ENCODE measurements at regions not wholly inside any gene's neighbourhood (a gene's known extent, or its start where the extent isn't known, plus 50 kb on each side); places are given as distances from the start of the nearest gene placed in this dataset.

DNA sequence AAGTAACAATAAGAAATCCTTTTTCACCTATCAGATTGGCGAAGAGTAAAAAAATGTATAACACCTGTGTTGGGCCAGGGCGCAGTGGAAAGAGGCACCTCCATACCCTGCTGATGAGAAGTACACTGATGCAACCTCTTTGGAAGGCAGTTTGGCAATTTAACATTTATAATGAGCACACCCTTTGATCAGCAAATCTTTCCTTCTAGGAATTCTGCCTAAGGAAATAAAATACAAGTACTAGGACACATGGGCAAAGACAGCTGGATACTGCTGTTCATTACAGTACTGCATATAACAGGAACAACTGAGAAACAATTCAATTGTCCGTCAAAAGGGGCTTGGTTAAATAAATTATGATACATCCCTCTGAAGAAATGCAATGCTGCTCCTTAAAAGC is 110.1 kb downstream of the RPL27A start:
- CTCF ChIA-PET, result no interaction called here
- H3K27me3 ChIP-seq (ENCODE audit: insufficient read depth), result no peaks in the 10 kb centered on the region
- H3K4me1 ChIP-seq (ENCODE audit: control insufficient read depth in 1 of 2, insufficient read depth in 2 of 2, low read depth in 1 of 2, low read length in 1 of 2), result no peaks in the 10 kb centered on the region; a peak in 1 of 4 replicates
- WGBS (ENCODE audit: low lambda C conversion rate), result 96% methylated on average over 3 of the region's 3 CpGs
- no peak overlapping the region for H2AFZ ChIP-seq (ENCODE audit: low read depth)
- H3K36me3 ChIP-seq (replicated peaks in 1 of 2; ENCODE audit: control insufficient read depth in 1 of 2, insufficient read depth in 2 of 2, low read length in 1 of 2), result peaks cover 0 to 22% of the 10 kb centered on the region in 2 experiments
- POLR2A ChIA-PET, result no interaction called here
- no peaks in the 10 kb centered on the region; the same call in 1 of the 2 replicates for H4K20me1 ChIP-seq (ENCODE audit: insufficient read depth)
- H3K9me3 ChIP-seq, result no peaks in the 10 kb centered on the region
- H3K27ac ChIP-seq (ENCODE audit: low read depth in 2 of 2, low read length in 1 of 2), result no peak overlapping the region
- peaks cover 34% of the 10 kb centered on the region; the same call in 1 of the 2 replicates for H3K79me2 ChIP-seq (ENCODE audit: insufficient read depth)
- H3K4me3 ChIP-seq (ENCODE audit: low read depth in 2 of 2, low read length in 1 of 2), result no peak overlapping the region
- no peaks in the 10 kb centered on the region for H3K9me2 ChIP-seq
- H3K4me2 ChIP-seq, result no peak overlapping the region
- TF ChIP-seq TCF12 (IDR thresholded peaks at IDR 0.05) (no peak), MEF2A (IDR thresholded peaks at IDR 0.05; ENCODE audit: borderline replicate concordance, low read depth) (no peak), MXI1 (IDR thresholded peaks at IDR 0.05; ENCODE audit: low read depth, low read length) (no peak), POLR2AphosphoS5 (IDR thresholded peaks at IDR 0.05; ENCODE audit: low read depth, low read length) (no peak), RXRA (IDR thresholded peaks at IDR 0.05; ENCODE audit: borderline replicate concordance, low read depth) (no peak), FOXM1 (IDR thresholded peaks at IDR 0.05; ENCODE audit: low read depth) (no peak), RCOR1 (IDR thresholded peaks at IDR 0.05; ENCODE audit: low read length) (no peak), GATA2 (CRISPR knock-in tag; IDR thresholded peaks at IDR 0.05) (no peak)
- TF ChIP-seq, protein P1, sequence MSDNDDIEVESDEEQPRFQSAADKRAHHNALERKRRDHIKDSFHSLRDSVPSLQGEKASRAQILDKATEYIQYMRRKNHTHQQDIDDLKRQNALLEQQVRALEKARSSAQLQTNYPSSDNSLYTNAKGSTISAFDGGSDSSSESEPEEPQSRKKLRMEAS (IDR thresholded peaks at IDR 0.05; ENCODE audit: low read depth), result no peak
- TF ChIP-seq, protein P2, sequence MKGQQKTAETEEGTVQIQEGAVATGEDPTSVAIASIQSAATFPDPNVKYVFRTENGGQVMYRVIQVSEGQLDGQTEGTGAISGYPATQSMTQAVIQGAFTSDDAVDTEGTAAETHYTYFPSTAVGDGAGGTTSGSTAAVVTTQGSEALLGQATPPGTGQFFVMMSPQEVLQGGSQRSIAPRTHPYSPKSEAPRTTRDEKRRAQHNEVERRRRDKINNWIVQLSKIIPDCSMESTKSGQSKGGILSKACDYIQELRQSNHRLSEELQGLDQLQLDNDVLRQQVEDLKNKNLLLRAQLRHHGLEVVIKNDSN (IDR thresholded peaks at IDR 0.05; ENCODE audit: borderline replicate concordance, low read depth), result no peak
- TF ChIP-seq, protein P3, sequence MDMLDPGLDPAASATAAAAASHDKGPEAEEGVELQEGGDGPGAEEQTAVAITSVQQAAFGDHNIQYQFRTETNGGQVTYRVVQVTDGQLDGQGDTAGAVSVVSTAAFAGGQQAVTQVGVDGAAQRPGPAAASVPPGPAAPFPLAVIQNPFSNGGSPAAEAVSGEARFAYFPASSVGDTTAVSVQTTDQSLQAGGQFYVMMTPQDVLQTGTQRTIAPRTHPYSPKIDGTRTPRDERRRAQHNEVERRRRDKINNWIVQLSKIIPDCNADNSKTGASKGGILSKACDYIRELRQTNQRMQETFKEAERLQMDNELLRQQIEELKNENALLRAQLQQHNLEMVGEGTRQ (IDR thresholded peaks at IDR 0.05; ENCODE audit: borderline replicate concordance, low read depth, low read length), result no peak
- DNase-seq, result no peak
- no peak overlapping the region for H3K9ac ChIP-seq
- H3F3A ChIP-seq (replicated peaks; ENCODE audit: insufficient read depth), result peaks cover 8% of the 10 kb centered on the region

DNA sequence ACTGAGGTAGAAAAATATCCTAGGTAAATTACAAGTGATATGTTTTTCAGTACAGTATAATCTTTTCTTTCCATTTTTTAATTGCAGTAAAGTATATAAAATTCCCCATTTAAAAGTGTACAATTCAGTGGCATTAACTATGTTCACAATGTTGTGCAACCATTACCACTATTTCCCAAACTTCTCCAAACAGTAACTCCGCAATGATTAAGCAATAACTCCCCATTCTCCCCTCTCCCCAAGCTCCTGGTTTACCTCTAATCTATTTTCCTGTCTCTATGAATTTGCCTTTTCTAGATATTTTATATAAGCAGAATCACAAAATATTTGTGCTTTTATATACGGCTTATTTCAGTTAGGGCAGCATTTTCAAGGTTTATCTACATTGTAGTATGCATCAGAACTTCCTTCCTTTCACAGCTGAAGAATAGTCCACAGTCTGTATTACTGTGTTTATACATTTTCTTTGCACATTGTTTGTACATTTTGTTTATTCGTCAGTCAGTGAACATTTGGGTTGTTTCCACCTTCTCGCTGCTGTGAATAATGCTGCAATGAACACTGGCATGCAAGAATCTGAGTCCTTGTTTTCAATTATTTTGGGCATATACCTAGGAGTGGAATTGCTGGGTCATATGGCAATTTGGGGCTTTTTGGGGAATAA is 110.7 kb downstream of the RPL27A start:
- 96% methylated on average over 4 of the region's 4 CpGs for WGBS (ENCODE audit: low lambda C conversion rate)
- Histone ChIP-seq H3K4me1 (ENCODE audit: control insufficient read depth in 1 of 2, insufficient read depth in 2 of 2, low read depth in 1 of 2, low read length in 1 of 2) (no peaks in the 10 kb centered on the region; a peak in 1 of 4 replicates), H3K9ac (no peak overlapping the region), H3K4me2 (no peak overlapping the region), H3K79me2 (ENCODE audit: insufficient read depth) (peaks cover 32% of the 10 kb centered on the region; the same call in 1 of the 2 replicates), H3K27me3 (ENCODE audit: insufficient read depth) (no peaks in the 10 kb centered on the region), H3K9me3 (no peaks in the 10 kb centered on the region), H4K20me1 (ENCODE audit: insufficient read depth) (no peaks in the 10 kb centered on the region; the same call in 1 of the 2 replicates), H2AFZ (ENCODE audit: low read depth) (no peak overlapping the region), H3K9me2 (no peaks in the 10 kb centered on the region), H3K36me3 (replicated peaks in 1 of 2; ENCODE audit: control insufficient read depth in 1 of 2, insufficient read depth in 2 of 2, low read length in 1 of 2) (peaks cover 0 to 24% of the 10 kb centered on the region in 2 experiments), H3K27ac (ENCODE audit: low read depth in 2 of 2, low read length in 1 of 2) (no peak overlapping the region), H3F3A (replicated peaks; ENCODE audit: insufficient read depth) (peaks cover 5% of the 10 kb centered on the region), H3K4me3 (ENCODE audit: low read depth in 2 of 2, low read length in 1 of 2) (no peak overlapping the region)
- ChIA-PET CTCF (no interaction called here), POLR2A (no interaction called here)
- no peak for DNase-seq
- TF ChIP-seq EP300 (IDR thresholded peaks at IDR 0.05; ENCODE audit: borderline replicate concordance in 1 of 2, low read depth in 1 of 2, low read length in 1 of 2), result no peak
